BE2C (cell line): ENCODE measurements at regions not wholly inside any gene's neighbourhood (a gene's known extent, or its start where the extent isn't known, plus 50 kb on each side); places are given as distances from the start of the nearest gene placed in this dataset.

Experiments used
- DNase-seq: peaks from one replicate; pipeline ENCODE4 v3.0.0-alpha.2; 2020
- H3K27me3 ChIP-seq: fragments of 250-450 bp; sonication (Bioruptor Pico); 2 replicates; pipeline ENCODE4 v1.5.1; 2020; ENCODE audit warnings: mild to moderate bottlenecking
- H3K36me3 ChIP-seq: fragments of 250-450 bp; sonication (Bioruptor Pico); 2 replicates; pipeline ENCODE4 v1.5.1; 2020; ENCODE audit warnings: mild to moderate bottlenecking
- H3K4me1 ChIP-seq: fragments of 250-450 bp; sonication (Bioruptor Pico); 2 replicates; pipeline ENCODE4 v1.5.1; 2020
- H3K4me3 ChIP-seq: 2 replicates; pipeline ENCODE4 v1.5.1; 2011; ENCODE audit warnings: low read depth, low read length
- H3K9me3 ChIP-seq: fragments of 250-450 bp; sonication (Bioruptor Pico); 2 replicates; pipeline ENCODE4 v1.5.1; 2020
- CTCF ChIP-seq: IDR thresholded peaks from 2 replicates; pipeline ENCODE4 v1.5.1; 2012; ENCODE audit warnings: mild to moderate bottlenecking, low read depth, low read length

GRCh38 chr5:74113927-74114326, 487.9 kb downstream of the ARHGEF28 start:
- Histone ChIP-seq H3K27me3 (no peaks in the 10 kb centered on the region), H3K4me3 (no peak overlapping the region), H3K36me3 (no peaks in the 10 kb centered on the region), H3K9me3 (no peaks in the 10 kb centered on the region), H3K4me1 (peaks cover 19% of the 10 kb centered on the region)
- no peak for TF ChIP-seq CTCF
- DNase-seq: no peak

GRCh38 chr5:74113196-74113540, 487.2 kb downstream of the ARHGEF28 start:
- Histone ChIP-seq H3K27me3 (no peaks in the 10 kb centered on the region), H3K36me3 (no peaks in the 10 kb centered on the region), H3K4me3 (no peak overlapping the region), H3K9me3 (no peaks in the 10 kb centered on the region), H3K4me1 (peaks cover 19% of the 10 kb centered on the region)
- DNase-seq: no peak
- no peak for TF ChIP-seq CTCF

GRCh38 chr5:74112372-74113195, 486.6 kb downstream of the ARHGEF28 start:
- Histone ChIP-seq H3K4me1 (peaks cover 19% of the 10 kb centered on the region), H3K36me3 (no peaks in the 10 kb centered on the region), H3K9me3 (no peaks in the 10 kb centered on the region), H3K4me3 (no peak overlapping the region), H3K27me3 (no peaks in the 10 kb centered on the region)
- DNase-seq: no peak
- TF ChIP-seq CTCF: no peak

GRCh38 chr5:74111764-74112163, 485.8 kb downstream of the ARHGEF28 start:
- TF ChIP-seq CTCF: no peak
- H3K9me3 ChIP-seq: no peaks in the 10 kb centered on the region
- DNase-seq: no peak
- no peak overlapping the region for H3K4me3 ChIP-seq
- H3K36me3 ChIP-seq: no peaks in the 10 kb centered on the region
- peaks cover 19% of the 10 kb centered on the region for H3K4me1 ChIP-seq
- H3K27me3 ChIP-seq: no peaks in the 10 kb centered on the region

- Histone ChIP-seq H3K4me1 (peaks cover 9% of the 10 kb centered on the region), H3K36me3 (no peaks in the 10 kb centered on the region), H3K9me3 (no peaks in the 10 kb centered on the region), H3K4me3 (no peak overlapping the region), H3K27me3 (no peaks in the 10 kb centered on the region)
- TF ChIP-seq CTCF: no peak
- DNase-seq: no peak
These were observed 483.3 kb downstream of the ARHGEF28 start for GRCh38 chr5:74109344-74109743.

- H3K9me3 ChIP-seq: no peaks in the 10 kb centered on the region
These were observed 481.9 kb downstream of the ARHGEF28 start for GRCh38 chr5:74107899-74108298.

More at GRCh38 chr5:74107899-74108298, 481.9 kb downstream of the ARHGEF28 start:
- no peak for TF ChIP-seq CTCF
- no peak for DNase-seq
- Histone ChIP-seq H3K36me3 (no peaks in the 10 kb centered on the region), H3K27me3 (no peaks in the 10 kb centered on the region), H3K4me3 (no peak overlapping the region), H3K4me1 (peaks cover 6% of the 10 kb centered on the region)
